Testis (tissue), 2 donors: ENCODE measurements at regions not wholly inside any gene's neighbourhood (a gene's known extent, or its start where the extent isn't known, plus 50 kb on each side); places are given as distances from the start of the nearest gene placed in this dataset.

Source experiments
- DNase-seq: peaks from one replicate; pipeline ENCODE4 v3.0.0-alpha.2; 2019
- H3K27ac ChIP-seq, 2 donors: fragments of 200-600 bp; sonication (generic); one replicate each; pipeline ENCODE4 v1.5.1; 2019
- H3K27me3 ChIP-seq: fragments of 200-600 bp; sonication (generic); one replicate; pipeline ENCODE4 v1.5.1; 2019
- H3K36me3 ChIP-seq: fragments of 200-600 bp; sonication (generic); one replicate; pipeline ENCODE4 v1.5.1; 2017; ENCODE audit warnings: low read depth; ENCODE audit errors: missing control alignments
- H3K4me1 ChIP-seq: fragments of 200-600 bp; sonication (generic); one replicate; pipeline ENCODE4 v1.5.1; 2019
- H3K4me3 ChIP-seq, 2 donors: fragments of 200-600 bp; sonication (generic); one replicate each; pipeline ENCODE4 v1.5.1; 2017 to 2019
- H3K9me3 ChIP-seq: fragments of 200-600 bp; sonication (generic); one replicate; pipeline ENCODE4 v1.5.1; 2017
- POLR2A ChIP-seq: fragments of 450-650 bp; IDR thresholded peaks from one replicate; pipeline ENCODE4 v1.6.1; 2017; ENCODE audit warnings: antibody characterized with exemption, mild to moderate bottlenecking, moderate library complexity
- WGBS, 2 donors: methylation state at CpG; one replicate each; pipeline ENCODE4 v1.1.5; 2018; 5-methylcytosine and 5-hydroxymethylcytosine counted together
- intact Hi-C: fragments of 100-400 bp; cut with DNase I; formaldehyde crosslinking; loops from one replicate; pipeline ENCODE4 v1.15.1; 2023; ENCODE audit warnings: low total_unique reads
- TF ChIP-seq, protein P1 (sequence below), 3 experiments: fragments of 450-650 bp in 2 of 3; fragments of 200-600 bp in 1 of 3; sonication (generic) in 1 of 3; IDR thresholded peaks; one replicate each; pipeline ENCODE4 v1.5.1; 2016 to 2019; ENCODE audit warnings: antibody characterized with exemption in 3 of 3, mild to moderate bottlenecking in 2 of 3, moderate library complexity in 1 of 3

DNA sequence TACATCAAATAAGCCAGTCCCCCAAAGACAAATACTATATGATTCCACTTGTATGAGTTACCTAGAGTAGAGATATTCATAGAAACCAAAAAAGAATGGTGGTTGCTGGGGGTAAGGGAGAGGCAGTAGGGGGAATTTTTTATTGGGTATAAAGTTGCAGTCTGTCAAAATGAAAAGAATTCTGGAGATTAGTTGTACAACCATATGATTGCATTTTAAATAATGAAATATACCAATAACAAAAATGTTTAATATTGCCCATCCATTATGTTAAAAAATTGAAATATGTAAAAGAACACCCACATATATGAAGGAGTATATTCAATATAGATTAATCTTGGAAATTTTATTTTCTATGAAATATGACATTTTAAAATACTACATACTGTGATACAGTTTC lies 1383.5 kb downstream of the FSCB start:
- intact Hi-C loops, result no loop called here
- no peak for TF ChIP-seq POLR2A
- TF ChIP-seq, protein P1, sequence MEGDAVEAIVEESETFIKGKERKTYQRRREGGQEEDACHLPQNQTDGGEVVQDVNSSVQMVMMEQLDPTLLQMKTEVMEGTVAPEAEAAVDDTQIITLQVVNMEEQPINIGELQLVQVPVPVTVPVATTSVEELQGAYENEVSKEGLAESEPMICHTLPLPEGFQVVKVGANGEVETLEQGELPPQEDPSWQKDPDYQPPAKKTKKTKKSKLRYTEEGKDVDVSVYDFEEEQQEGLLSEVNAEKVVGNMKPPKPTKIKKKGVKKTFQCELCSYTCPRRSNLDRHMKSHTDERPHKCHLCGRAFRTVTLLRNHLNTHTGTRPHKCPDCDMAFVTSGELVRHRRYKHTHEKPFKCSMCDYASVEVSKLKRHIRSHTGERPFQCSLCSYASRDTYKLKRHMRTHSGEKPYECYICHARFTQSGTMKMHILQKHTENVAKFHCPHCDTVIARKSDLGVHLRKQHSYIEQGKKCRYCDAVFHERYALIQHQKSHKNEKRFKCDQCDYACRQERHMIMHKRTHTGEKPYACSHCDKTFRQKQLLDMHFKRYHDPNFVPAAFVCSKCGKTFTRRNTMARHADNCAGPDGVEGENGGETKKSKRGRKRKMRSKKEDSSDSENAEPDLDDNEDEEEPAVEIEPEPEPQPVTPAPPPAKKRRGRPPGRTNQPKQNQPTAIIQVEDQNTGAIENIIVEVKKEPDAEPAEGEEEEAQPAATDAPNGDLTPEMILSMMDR (IDR thresholded peaks at IDR 0.05), result no peak
- Histone ChIP-seq H3K4me1 (no peaks in the 10 kb centered on the region), H3K27ac (no peak overlapping the region), H3K27me3 (no peaks in the 10 kb centered on the region), H3K36me3 (no peaks in the 10 kb centered on the region), H3K9me3 (no peaks in the 10 kb centered on the region), H3K4me3 (no peak overlapping the region)
- DNase-seq, result no peak

DNA sequence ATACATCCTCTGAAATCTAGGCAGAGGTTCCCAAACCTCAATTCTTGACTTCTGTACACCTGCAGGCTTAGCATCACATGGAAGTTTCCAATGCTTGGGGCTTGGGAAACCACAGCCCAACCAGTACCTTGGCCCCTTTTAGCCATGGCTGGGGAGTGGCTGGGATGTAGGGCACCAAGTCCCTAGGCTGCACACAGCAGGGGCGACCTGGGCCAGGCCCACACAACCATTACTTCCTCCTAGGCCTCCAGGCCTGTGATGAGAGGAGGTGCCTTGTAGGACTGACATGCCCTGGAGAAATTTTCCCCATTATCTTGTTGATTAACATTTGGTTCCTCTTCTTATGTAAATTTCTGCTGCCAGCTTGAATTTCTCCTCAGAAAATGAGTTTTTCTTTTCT lies 1387.4 kb downstream of the FSCB start:
- 82 to 90% methylated on average over 1 of the region's 1 CpG for WGBS, 2 donors
- Histone ChIP-seq H3K36me3 (no peaks in the 10 kb centered on the region), H3K9me3 (no peaks in the 10 kb centered on the region), H3K27me3 (no peaks in the 10 kb centered on the region), H3K4me3 (no peak overlapping the region), H3K27ac (no peak overlapping the region), H3K4me1 (no peaks in the 10 kb centered on the region)
- intact Hi-C loops, result no loop called here
- DNase-seq, result no peak
- TF ChIP-seq, protein P1 (IDR thresholded peaks at IDR 0.05), result no peak
- no peak for TF ChIP-seq POLR2A

DNA sequence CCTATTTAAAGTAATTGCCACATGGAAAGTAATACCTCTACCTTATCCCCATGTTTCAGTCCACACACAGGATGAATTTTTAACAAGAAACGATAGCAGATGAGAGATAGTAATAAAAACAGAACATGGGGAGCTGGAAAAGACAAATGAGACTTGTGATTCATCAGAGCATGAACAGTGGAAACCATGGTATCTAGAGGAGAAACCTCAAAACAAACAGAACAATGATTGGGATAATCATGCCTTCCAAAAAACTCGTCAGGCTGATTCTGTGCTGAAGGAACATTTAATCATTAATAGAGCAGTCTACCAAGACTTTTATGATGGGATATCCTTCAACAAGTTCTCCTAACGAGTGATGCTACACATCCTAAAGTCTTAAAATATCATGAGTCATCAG lies 1390.7 kb downstream of the FSCB start:
- Histone ChIP-seq H3K27ac (no peak overlapping the region), H3K36me3 (no peaks in the 10 kb centered on the region), H3K4me1 (no peaks in the 10 kb centered on the region), H3K27me3 (no peaks in the 10 kb centered on the region), H3K9me3 (no peaks in the 10 kb centered on the region), H3K4me3 (no peak overlapping the region)
- WGBS, 2 donors, result 68 to 74% methylated on average over 3 of the region's 3 CpGs
- TF ChIP-seq, protein P1 (IDR thresholded peaks at IDR 0.05), result no peak
- no peak for TF ChIP-seq POLR2A
- DNase-seq, result no peak
- intact Hi-C loops, result no loop called here

DNA sequence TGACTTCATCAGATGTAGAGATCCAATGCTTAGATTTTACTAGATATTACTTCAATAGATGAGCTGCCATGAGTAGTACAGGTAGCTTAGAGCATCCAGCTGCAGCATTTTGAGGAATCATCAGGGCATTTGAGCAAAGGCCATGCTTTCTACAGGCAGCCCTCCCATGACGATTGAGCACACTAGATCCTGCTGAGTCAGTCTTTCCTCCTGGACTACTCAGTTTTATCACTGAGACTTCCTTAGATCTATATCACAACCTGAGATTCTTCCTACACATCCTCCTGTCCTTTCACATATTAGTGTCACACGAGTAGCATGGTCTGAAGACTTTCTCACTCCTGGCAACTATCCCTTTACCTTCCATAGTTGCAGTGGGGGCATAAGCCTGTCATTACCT lies 1401.8 kb downstream of the FSCB start:
- Histone ChIP-seq H3K27me3 (no peaks in the 10 kb centered on the region), H3K4me1 (no peaks in the 10 kb centered on the region), H3K4me3 (no peak overlapping the region), H3K36me3 (no peaks in the 10 kb centered on the region), H3K27ac (no peak overlapping the region), H3K9me3 (no peaks in the 10 kb centered on the region)
- 65 to 75% methylated on average over 2 of the region's 2 CpGs for WGBS, 2 donors
- DNase-seq, result no peak
- intact Hi-C loops, result no loop called here
- TF ChIP-seq, protein P1 (IDR thresholded peaks at IDR 0.05), result no peak
- TF ChIP-seq POLR2A, result no peak

DNA sequence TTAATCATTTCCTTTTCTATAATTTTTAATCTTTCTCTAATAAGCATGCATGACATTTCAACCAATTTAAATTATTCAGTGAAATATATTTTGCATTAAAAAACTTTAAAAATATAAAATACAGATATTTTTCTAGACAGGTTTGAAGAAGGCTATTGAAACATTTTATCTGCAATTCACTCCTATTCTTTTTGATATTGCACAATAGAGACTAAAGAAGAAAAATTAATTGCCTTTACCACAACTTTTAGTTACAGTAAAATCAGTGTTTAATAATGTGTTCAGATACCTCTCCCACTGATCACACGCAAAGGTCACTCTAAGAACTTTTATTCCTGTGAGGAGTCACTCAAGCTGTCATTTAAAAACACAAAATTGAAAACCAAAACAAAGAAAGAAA lies 1416.7 kb downstream of the FSCB start:
- H3K4me3 ChIP-seq, result no peak overlapping the region
- no peak for TF ChIP-seq POLR2A
- TF ChIP-seq, protein P1 (IDR thresholded peaks at IDR 0.05), result no peak

More for the DNA sequence above, 1416.7 kb downstream of the FSCB start:
- Histone ChIP-seq H3K9me3 (no peaks in the 10 kb centered on the region), H3K36me3 (no peaks in the 10 kb centered on the region), H3K27me3 (no peaks in the 10 kb centered on the region), H3K27ac (no peak overlapping the region), H3K4me1 (no peaks in the 10 kb centered on the region)
- 82 to 91% methylated on average over 1 of the region's 1 CpG for WGBS, 2 donors
- intact Hi-C loops, result no loop called here
- no peak for DNase-seq
